ENCODE measurements at regions not wholly inside any gene's neighbourhood (a gene's known extent, or its start where the extent isn't known, plus 50 kb on each side); places are given as distances from the start of the nearest gene placed in this dataset.

DNA sequence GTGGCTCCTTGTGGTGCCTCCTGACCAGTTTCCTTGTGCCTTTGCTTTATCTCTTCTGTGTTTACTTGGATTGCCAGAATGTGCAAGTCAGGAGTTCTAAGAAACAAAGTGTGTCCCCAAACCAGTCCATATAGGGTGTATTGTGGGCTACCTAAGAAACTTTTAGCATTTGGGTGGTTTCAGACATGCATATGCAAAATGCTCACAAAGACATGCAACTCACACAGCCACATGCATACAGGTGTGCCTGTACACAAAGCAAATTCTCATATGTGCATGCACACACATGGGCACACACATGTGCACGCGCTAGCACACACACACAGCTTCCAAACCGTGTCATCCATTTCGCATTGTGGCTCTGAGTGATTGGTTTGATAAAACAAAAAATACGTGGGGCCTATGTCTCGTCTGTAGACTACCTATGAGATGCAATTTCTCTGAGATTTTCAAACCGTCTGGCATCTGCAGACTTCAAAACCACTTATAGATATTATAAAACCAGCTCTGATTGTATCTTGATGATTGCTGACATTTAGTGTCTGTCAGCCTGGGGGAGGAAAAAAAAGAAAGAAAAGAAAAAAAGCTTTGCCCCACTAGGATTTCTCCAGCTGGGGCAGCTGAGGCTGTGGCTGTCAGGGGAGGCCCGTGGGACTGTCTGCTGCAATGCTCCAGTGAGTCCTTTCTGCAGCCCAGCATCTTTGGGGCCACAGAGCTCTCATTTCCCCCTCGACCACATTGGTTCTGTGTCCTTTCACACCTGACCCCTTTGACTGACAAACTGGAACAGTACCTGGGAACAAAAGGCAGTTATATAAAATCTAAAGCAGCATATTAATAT, 556.1 kb downstream of the CMPK2 start (continued):
- TF ChIP-seq, protein P1, sequence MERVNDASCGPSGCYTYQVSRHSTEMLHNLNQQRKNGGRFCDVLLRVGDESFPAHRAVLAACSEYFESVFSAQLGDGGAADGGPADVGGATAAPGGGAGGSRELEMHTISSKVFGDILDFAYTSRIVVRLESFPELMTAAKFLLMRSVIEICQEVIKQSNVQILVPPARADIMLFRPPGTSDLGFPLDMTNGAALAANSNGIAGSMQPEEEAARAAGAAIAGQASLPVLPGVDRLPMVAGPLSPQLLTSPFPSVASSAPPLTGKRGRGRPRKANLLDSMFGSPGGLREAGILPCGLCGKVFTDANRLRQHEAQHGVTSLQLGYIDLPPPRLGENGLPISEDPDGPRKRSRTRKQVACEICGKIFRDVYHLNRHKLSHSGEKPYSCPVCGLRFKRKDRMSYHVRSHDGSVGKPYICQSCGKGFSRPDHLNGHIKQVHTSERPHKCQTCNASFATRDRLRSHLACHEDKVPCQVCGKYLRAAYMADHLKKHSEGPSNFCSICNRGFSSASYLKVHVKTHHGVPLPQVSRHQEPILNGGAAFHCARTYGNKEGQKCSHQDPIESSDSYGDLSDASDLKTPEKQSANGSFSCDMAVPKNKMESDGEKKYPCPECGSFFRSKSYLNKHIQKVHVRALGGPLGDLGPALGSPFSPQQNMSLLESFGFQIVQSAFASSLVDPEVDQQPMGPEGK (CRISPR knock-in tag; IDR thresholded peaks at IDR 0.05; ENCODE audit: borderline replicate concordance), result no peak
- TF ChIP-seq ZFP30 (CRISPR knock-in tag; IDR thresholded peaks at IDR 0.05) (no peak), BACH2 (CRISPR knock-in tag; IDR thresholded peaks at IDR 0.05; ENCODE audit: borderline replicate concordance) (no peak)

DNA sequence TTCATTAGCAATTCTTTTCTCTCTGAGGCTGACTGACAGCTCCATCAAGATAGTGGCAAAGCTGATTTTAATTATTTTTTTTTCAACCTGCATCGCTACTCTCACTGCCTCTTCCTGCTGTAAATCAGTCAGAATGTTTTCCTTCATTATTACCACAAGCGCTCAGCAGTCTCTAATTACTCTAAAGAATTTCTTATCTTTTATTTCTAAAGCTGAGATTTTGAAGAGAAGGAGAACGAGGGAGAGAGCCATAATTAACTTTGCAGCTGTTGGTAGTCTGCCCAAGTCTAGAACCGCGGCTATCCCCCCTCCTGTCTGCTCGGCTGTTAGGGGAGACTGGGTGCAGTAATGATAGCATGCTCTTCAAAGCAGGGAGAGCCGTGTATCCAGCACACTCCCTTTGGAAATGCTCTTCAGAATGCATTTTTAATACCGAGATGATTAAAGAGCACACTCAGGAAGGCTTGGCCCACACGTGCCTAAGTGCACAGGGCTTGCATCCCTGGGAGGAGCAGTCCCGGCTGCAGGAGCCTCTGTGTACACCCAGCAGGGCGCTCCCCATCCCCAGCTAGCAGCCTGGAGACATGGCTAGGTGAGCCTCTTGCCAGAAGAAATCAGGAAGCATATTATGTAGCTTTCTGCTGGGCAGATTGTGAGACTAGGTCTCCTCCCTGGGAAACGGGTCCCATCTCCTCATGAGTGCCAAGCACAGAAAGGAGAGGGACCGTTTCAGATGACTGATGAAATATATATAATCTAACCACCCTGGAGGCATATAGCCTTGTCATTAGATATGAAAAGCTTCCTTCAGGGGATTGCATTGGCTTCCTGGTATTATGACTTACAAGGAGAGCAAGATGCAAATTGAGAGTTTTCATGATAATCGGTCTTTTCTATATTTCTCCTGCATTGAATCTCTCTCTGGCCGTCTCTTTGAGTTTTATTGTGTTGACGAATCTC, 555.2 kb downstream of the CMPK2 start:
- TF ChIP-seq, protein P2, sequence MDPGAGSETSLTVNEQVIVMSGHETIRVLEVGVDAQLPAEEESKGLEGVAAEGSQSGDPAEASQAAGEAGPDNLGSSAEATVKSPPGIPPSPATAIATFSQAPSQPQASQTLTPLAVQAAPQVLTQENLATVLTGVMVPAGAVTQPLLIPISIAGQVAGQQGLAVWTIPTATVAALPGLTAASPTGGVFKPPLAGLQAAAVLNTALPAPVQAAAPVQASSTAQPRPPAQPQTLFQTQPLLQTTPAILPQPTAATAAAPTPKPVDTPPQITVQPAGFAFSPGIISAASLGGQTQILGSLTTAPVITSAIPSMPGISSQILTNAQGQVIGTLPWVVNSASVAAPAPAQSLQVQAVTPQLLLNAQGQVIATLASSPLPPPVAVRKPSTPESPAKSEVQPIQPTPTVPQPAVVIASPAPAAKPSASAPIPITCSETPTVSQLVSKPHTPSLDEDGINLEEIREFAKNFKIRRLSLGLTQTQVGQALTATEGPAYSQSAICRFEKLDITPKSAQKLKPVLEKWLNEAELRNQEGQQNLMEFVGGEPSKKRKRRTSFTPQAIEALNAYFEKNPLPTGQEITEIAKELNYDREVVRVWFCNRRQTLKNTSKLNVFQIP (CRISPR knock-in tag; IDR thresholded peaks at IDR 0.05; ENCODE audit: borderline replicate concordance, low read depth), result no peak
- TF ChIP-seq TCF4 (CRISPR knock-in tag; IDR thresholded peaks at IDR 0.05; ENCODE audit: borderline replicate concordance) (no peak), CSDC2 (CRISPR knock-in tag; IDR thresholded peaks at IDR 0.05) (no peak), ISL1 (CRISPR knock-in tag; IDR thresholded peaks at IDR 0.05) (0 out of 2 replicates have a peak, but pooled peaks have one; percentile 15), GLIS3 (CRISPR knock-in tag; IDR thresholded peaks at IDR 0.05) (no peak), ZNF565 (CRISPR knock-in tag; conservative IDR thresholded peaks at IDR 0.05; ENCODE audit: low read depth) (no peak), ZNF70 (CRISPR knock-in tag; IDR thresholded peaks at IDR 0.05) (no peak), ESRRG (CRISPR knock-in tag; IDR thresholded peaks at IDR 0.05) (no peak), PPARA (CRISPR knock-in tag; IDR thresholded peaks at IDR 0.05; ENCODE audit: borderline replicate concordance) (no peak), BACH2 (CRISPR knock-in tag; IDR thresholded peaks at IDR 0.05; ENCODE audit: borderline replicate concordance) (no peak), SNAI2 (CRISPR knock-in tag; IDR thresholded peaks at IDR 0.05) (no peak)
- TF ChIP-seq, protein P3, sequence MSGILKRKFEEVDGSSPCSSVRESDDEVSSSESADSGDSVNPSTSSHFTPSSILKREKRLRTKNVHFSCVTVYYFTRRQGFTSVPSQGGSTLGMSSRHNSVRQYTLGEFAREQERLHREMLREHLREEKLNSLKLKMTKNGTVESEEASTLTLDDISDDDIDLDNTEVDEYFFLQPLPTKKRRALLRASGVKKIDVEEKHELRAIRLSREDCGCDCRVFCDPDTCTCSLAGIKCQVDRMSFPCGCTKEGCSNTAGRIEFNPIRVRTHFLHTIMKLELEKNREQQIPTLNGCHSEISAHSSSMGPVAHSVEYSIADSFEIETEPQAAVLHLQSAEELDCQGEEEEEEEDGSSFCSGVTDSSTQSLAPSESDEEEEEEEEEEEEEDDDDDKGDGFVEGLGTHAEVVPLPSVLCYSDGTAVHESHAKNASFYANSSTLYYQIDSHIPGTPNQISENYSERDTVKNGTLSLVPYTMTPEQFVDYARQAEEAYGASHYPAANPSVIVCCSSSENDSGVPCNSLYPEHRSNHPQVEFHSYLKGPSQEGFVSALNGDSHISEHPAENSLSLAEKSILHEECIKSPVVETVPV (CRISPR knock-in tag; IDR thresholded peaks at IDR 0.05), result no peak
- TF ChIP-seq, protein P1 (CRISPR knock-in tag; IDR thresholded peaks at IDR 0.05; ENCODE audit: borderline replicate concordance), result no peak
- TF ChIP-seq, protein P4, sequence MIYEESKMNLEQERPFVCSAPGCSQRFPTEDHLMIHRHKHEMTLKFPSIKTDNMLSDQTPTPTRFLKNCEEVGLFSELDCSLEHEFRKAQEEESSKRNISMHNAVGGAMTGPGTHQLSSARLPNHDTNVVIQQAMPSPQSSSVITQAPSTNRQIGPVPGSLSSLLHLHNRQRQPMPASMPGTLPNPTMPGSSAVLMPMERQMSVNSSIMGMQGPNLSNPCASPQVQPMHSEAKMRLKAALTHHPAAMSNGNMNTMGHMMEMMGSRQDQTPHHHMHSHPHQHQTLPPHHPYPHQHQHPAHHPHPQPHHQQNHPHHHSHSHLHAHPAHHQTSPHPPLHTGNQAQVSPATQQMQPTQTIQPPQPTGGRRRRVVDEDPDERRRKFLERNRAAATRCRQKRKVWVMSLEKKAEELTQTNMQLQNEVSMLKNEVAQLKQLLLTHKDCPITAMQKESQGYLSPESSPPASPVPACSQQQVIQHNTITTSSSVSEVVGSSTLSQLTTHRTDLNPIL (CRISPR knock-in tag; IDR thresholded peaks at IDR 0.05; ENCODE audit: low read depth), result no peak
- TF ChIP-seq, protein P5, sequence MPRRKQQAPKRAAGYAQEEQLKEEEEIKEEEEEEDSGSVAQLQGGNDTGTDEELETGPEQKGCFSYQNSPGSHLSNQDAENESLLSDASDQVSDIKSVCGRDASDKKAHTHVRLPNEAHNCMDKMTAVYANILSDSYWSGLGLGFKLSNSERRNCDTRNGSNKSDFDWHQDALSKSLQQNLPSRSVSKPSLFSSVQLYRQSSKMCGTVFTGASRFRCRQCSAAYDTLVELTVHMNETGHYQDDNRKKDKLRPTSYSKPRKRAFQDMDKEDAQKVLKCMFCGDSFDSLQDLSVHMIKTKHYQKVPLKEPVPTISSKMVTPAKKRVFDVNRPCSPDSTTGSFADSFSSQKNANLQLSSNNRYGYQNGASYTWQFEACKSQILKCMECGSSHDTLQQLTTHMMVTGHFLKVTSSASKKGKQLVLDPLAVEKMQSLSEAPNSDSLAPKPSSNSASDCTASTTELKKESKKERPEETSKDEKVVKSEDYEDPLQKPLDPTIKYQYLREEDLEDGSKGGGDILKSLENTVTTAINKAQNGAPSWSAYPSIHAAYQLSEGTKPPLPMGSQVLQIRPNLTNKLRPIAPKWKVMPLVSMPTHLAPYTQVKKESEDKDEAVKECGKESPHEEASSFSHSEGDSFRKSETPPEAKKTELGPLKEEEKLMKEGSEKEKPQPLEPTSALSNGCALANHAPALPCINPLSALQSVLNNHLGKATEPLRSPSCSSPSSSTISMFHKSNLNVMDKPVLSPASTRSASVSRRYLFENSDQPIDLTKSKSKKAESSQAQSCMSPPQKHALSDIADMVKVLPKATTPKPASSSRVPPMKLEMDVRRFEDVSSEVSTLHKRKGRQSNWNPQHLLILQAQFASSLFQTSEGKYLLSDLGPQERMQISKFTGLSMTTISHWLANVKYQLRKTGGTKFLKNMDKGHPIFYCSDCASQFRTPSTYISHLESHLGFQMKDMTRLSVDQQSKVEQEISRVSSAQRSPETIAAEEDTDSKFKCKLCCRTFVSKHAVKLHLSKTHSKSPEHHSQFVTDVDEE (CRISPR knock-in tag; IDR thresholded peaks at IDR 0.05), result peak; percentile 92
- ATAC-seq, result no peak; the same call in 2 of the 3 replicates

Data from SK-N-SH treated with all-trans-retinoic acid at 6 μM for 48 hours (cell line).